ENCODE measurements at regions not wholly inside any gene's neighbourhood (a gene's known extent, or its start where the extent isn't known, plus 50 kb on each side); places are given as distances from the start of the nearest gene placed in this dataset.
"Not testable (repeated sequence)": the region's sequence is repeated elsewhere in the genome, so short reads cannot be mapped to it uniquely, and the experiment has no call there.

- TF ChIP-seq CTCF (IDR thresholded peaks at IDR 0.05; ENCODE audit: unreplicated experiment): no peak
- no peaks in the 10 kb centered on the region for H3K27me3 Mint-ChIP-seq
- no peak overlapping the region for H3K4me3 Mint-ChIP-seq (ENCODE audit: low read depth)
- peaks cover 3% of the 10 kb centered on the region for H3K9me3 Mint-ChIP-seq (ENCODE audit: low read depth)
- H3K27ac Mint-ChIP-seq: no peak overlapping the region
- DNase-seq (ENCODE audit: low spot score, unreplicated experiment): no peak
- no peaks in the 10 kb centered on the region for H3K36me3 Mint-ChIP-seq (ENCODE audit: insufficient read depth)
- peaks cover 2% of the 10 kb centered on the region for H3K4me1 Mint-ChIP-seq (ENCODE audit: low read depth)
These were observed 67.5 kb upstream of the SAMSN1 start for GRCh38 chr21:14613486-14614224.

GRCh38 chr21:14610119-14610518 is 64.0 kb upstream of the SAMSN1 start:
- DNase-seq (ENCODE audit: low spot score, unreplicated experiment); H3K4me1 Mint-ChIP-seq (ENCODE audit: low read depth); H3K4me3 Mint-ChIP-seq (ENCODE audit: low read depth); H3K27ac Mint-ChIP-seq; H3K36me3 Mint-ChIP-seq (ENCODE audit: insufficient read depth); H3K27me3 Mint-ChIP-seq; H3K9me3 Mint-ChIP-seq (ENCODE audit: low read depth): not testable (repeated sequence)

GRCh38 chr21:14609274-14609673 is 63.2 kb upstream of the SAMSN1 start:
- TF ChIP-seq CTCF (IDR thresholded peaks at IDR 0.05; ENCODE audit: unreplicated experiment): no peak
- no peak overlapping the region for H3K4me3 Mint-ChIP-seq (ENCODE audit: low read depth)

GRCh38 chr21:14607262-14607661 is 61.1 kb upstream of the SAMSN1 start:
- Mint-ChIP-seq H3K9me3 (ENCODE audit: low read depth) (peaks cover 3% of the 10 kb centered on the region), H3K4me1 (ENCODE audit: low read depth) (no peaks in the 10 kb centered on the region), H3K36me3 (ENCODE audit: insufficient read depth) (no peaks in the 10 kb centered on the region), H3K27ac (no peak overlapping the region), H3K27me3 (no peaks in the 10 kb centered on the region), H3K4me3 (ENCODE audit: low read depth) (no peak overlapping the region)
- no peak for TF ChIP-seq CTCF (IDR thresholded peaks at IDR 0.05; ENCODE audit: unreplicated experiment)
- no peak for DNase-seq (ENCODE audit: low spot score, unreplicated experiment)

More at GRCh38 chr21:14609274-14609673, 63.2 kb upstream of the SAMSN1 start:
- DNase-seq (ENCODE audit: low spot score, unreplicated experiment): no peak
- no peaks in the 10 kb centered on the region for H3K27me3 Mint-ChIP-seq
- no peak overlapping the region for H3K27ac Mint-ChIP-seq
- H3K36me3 Mint-ChIP-seq (ENCODE audit: insufficient read depth): no peaks in the 10 kb centered on the region
- H3K4me1 Mint-ChIP-seq (ENCODE audit: low read depth): peaks cover 2% of the 10 kb centered on the region
- peaks cover 3% of the 10 kb centered on the region for H3K9me3 Mint-ChIP-seq (ENCODE audit: low read depth)

GRCh38 chr21:14603202-14603601 is 57.1 kb upstream of the SAMSN1 start:
- no peaks in the 10 kb centered on the region for H3K27me3 Mint-ChIP-seq
- H3K4me1 Mint-ChIP-seq (ENCODE audit: low read depth): no peaks in the 10 kb centered on the region
- H3K4me3 Mint-ChIP-seq (ENCODE audit: low read depth): no peak overlapping the region
- no peaks in the 10 kb centered on the region for H3K9me3 Mint-ChIP-seq (ENCODE audit: low read depth)
- H3K36me3 Mint-ChIP-seq (ENCODE audit: insufficient read depth): no peaks in the 10 kb centered on the region
- no peak for TF ChIP-seq CTCF (IDR thresholded peaks at IDR 0.05; ENCODE audit: unreplicated experiment)
- DNase-seq (ENCODE audit: low spot score, unreplicated experiment): no peak
- no peak overlapping the region for H3K27ac Mint-ChIP-seq

GRCh38 chr21:14602382-14602958 is 56.4 kb upstream of the SAMSN1 start:
- Mint-ChIP-seq H3K27me3 (no peaks in the 10 kb centered on the region), H3K4me1 (ENCODE audit: low read depth) (no peaks in the 10 kb centered on the region), H3K9me3 (ENCODE audit: low read depth) (no peaks in the 10 kb centered on the region), H3K27ac (no peak overlapping the region), H3K4me3 (ENCODE audit: low read depth) (no peak overlapping the region), H3K36me3 (ENCODE audit: insufficient read depth) (no peaks in the 10 kb centered on the region)
- TF ChIP-seq CTCF (IDR thresholded peaks at IDR 0.05; ENCODE audit: unreplicated experiment): no peak
- no peak for DNase-seq (ENCODE audit: low spot score, unreplicated experiment)
